Heart right ventricle (tissue), 16 donors: ENCODE measurements at regions not wholly inside any gene's neighbourhood (a gene's known extent, or its start where the extent isn't known, plus 50 kb on each side); places are given as distances from the start of the nearest gene placed in this dataset.

ENCODE experiments used
- ATAC-seq, 8 donors: fragments of 200-7000 bp; cut with Tn5 transposase; one replicate each; pipeline ENCODE4 v1.9.1; 2020; ENCODE audit warnings: mild to moderate bottlenecking in 8 of 8, moderate library complexity in 8 of 8, moderate number of reproducible peaks in 1 of 8
- DNase-seq, 2 donors: peaks; one replicate each; pipeline ENCODE4 v3.0.0-alpha.2; 2020
- H3K27ac ChIP-seq, 10 donors: fragments of 200-600 bp; sonication (generic) in 2 of 10; one replicate each; pipeline versions ENCODE4 v1.5.0 to v1.8.0; 2020 to 2022; ENCODE audit warnings: mild to moderate bottlenecking in 3 of 10
- H3K27me3 ChIP-seq, 7 donors: fragments of 200-600 bp; one replicate each; pipeline ENCODE4 v1.8.0; 2021 to 2022; ENCODE audit warnings: mild to moderate bottlenecking in 2 of 7
- H3K36me3 ChIP-seq, 9 donors: fragments of 200-600 bp; sonication (generic) in 1 of 9; one replicate each; pipeline versions ENCODE4 v1.5.0 to v1.8.0; 2020 to 2022; ENCODE audit warnings: mild to moderate bottlenecking in 2 of 9
- H3K4me1 ChIP-seq, 9 donors: fragments of 200-600 bp; sonication (generic) in 1 of 9; one replicate each; pipeline versions ENCODE4 v1.5.0 to v1.8.0; 2020 to 2022; ENCODE audit warnings: mild to moderate bottlenecking in 4 of 9
- H3K4me3 ChIP-seq, 10 donors: fragments of 200-600 bp; sonication (generic) in 2 of 10; one replicate each; pipeline versions ENCODE4 v1.5.0 to v1.8.0; 2020 to 2022; ENCODE audit warnings: mild to moderate bottlenecking in 7 of 10, moderate library complexity in 2 of 10
- H3K9me3 ChIP-seq, 11 donors: fragments of 200-600 bp in 10 of 11; sonication (generic) in 2 of 11; one replicate each; pipeline versions ENCODE4 v1.5.0 to v1.8.0; 2013 to 2022; ENCODE audit warnings: mild to moderate bottlenecking in 2 of 11, control low read depth in 1 of 11, moderate library complexity in 1 of 11
- CTCF ChIP-seq, 9 donors: fragments of 200-600 bp; sonication (generic) in 2 of 9; IDR thresholded peaks; one replicate each; pipeline versions ENCODE4 v1.5.0 to v1.8.0; 2021 to 2022; ENCODE audit warnings: antibody characterized with exemption in 9 of 9, mild to moderate bottlenecking in 5 of 9, moderate library complexity in 1 of 9
- WGBS, 2 donors: extraction: QIAGEN DNeasy Blood & Tissue Kit; methylation state at CpG; one replicate each; pipeline ENCODE4 v1.1.7; 2013; ENCODE audit warnings: inconsistent platforms in 1 of 2; 5-methylcytosine and 5-hydroxymethylcytosine counted together
- intact Hi-C, 10 donors: fragments of 100-400 bp; cut with DNase I; formaldehyde crosslinking; loops; one replicate each; pipeline versions ENCODE4 v1.11.1 to v1.14.2; 2022
- donor health status: Arrhythmogenic right ventricular cardiomyopathy.
- donor health status: ischemic (EF 13 %, LVEDD 7.1; RV severe dilation, severe dysfunction).
- donor health status: healthy with polysubstance abuse.
- donor health status: DM: no; HTN: yes; CAD: no.
- donor health status: DM: no; HTN: no; CAD: no.
- donor health status: ischemic (EF 25% LVEDD 6.9; RV normal size, moderate dysfunction).
- donor health status: ischemic (EF 25% LVEDD 5.7; RV mildly dilated, moderate dysfunction).
- donor health status: healthy.
- donor health status: DM: yes; HTN: yes; CAD: no.
- donor health status: Ischemic cardiomyopathy.
- donor health status: ischemic (EF 35%, LVEDD 5.7; RV mildly dilated, moderate dysfunction).
- donor health status: nonischemic (EF 11% LVEDD 7.7; RV severe dilation, severe dysfunction).
- donor health status: DM: yes; HTN: yes; CAD: no.
- donor health status: PGD.
- donor health status: ischemic (EF 29% LVEDD 5.4; RV normal size, mild dysfunction).
- donor health status: nonischemic (EF 23%, LVEDD 6.1; RV moderate dilation, normal function).

- intact Hi-C loops, result no loop called here
- 78 to 81% methylated on average over 4 of the region's 4 CpGs for WGBS, 2 donors
- Histone ChIP-seq H3K27ac (no peak overlapping the region), H3K36me3 (no peaks in the 10 kb centered on the region), H3K4me3 (no peak overlapping the region), H3K9me3 (peaks cover 0 to 8% (median 0%) of the 10 kb centered on the region in 11 donors), H3K4me1 (peaks cover 0 to 16% (median 4%) of the 10 kb centered on the region in 9 donors), H3K27me3 (peaks cover 0 to 4% (median 0%) of the 10 kb centered on the region in 7 donors)
- no peak for DNase-seq
- no peak for ATAC-seq
- TF ChIP-seq CTCF (IDR thresholded peaks at IDR 0.05), result no peak
Observed at GRCh38 chr6:43979525-43979924, 147.7 kb downstream of the MRPL14 start.

GRCh38 chr6:43978473-43979346, 148.5 kb downstream of the MRPL14 start:
- Histone ChIP-seq H3K9me3 (peaks cover 0 to 8% (median 0%) of the 10 kb centered on the region in 11 donors), H3K27me3 (peaks cover 0 to 4% (median 0%) of the 10 kb centered on the region in 7 donors), H3K27ac (no peak overlapping the region), H3K4me1 (peaks cover 0 to 18% (median 4%) of the 10 kb centered on the region in 9 donors), H3K4me3 (no peak overlapping the region), H3K36me3 (no peaks in the 10 kb centered on the region)
- no peak for TF ChIP-seq CTCF (IDR thresholded peaks at IDR 0.05)
- DNase-seq, result no peak
- intact Hi-C loops, result no loop called here
- WGBS, 2 donors, result 85 to 90% methylated on average over 13 of the region's 13 CpGs
- ATAC-seq, result peak in 1 of 8 donors; percentile 43

GRCh38 chr6:43977404-43978111, 149.7 kb downstream of the MRPL14 start:
- Histone ChIP-seq H3K9me3 (peaks cover 0 to 8% (median 0%) of the 10 kb centered on the region in 11 donors), H3K27ac (no peak overlapping the region), H3K27me3 (peaks cover 0 to 4% (median 0%) of the 10 kb centered on the region in 7 donors), H3K36me3 (no peaks in the 10 kb centered on the region), H3K4me1 (peaks cover 2 to 20% (median 13%) of the 10 kb centered on the region in 9 donors), H3K4me3 (no peak overlapping the region)
- no peak for ATAC-seq
- DNase-seq, result no peak
- intact Hi-C loops, result no loop called here
- WGBS, 2 donors, result 65 to 71% methylated on average over 10 of the region's 10 CpGs
- peak in 1 of 9 donors; percentile 22 for TF ChIP-seq CTCF (IDR thresholded peaks at IDR 0.05)

- no peaks in the 10 kb centered on the region for H3K36me3 ChIP-seq
- peaks cover 0 to 4% (median 0%) of the 10 kb centered on the region in 7 donors for H3K27me3 ChIP-seq
- intact Hi-C loops, result no loop called here
- H3K4me3 ChIP-seq, result no peak overlapping the region
- H3K9me3 ChIP-seq, result peaks cover 0 to 8% (median 0%) of the 10 kb centered on the region in 11 donors
- ATAC-seq, result no peak
- H3K4me1 ChIP-seq, result peaks cover 2 to 22% (median 17%) of the 10 kb centered on the region in 9 donors
- H3K27ac ChIP-seq, result no peak overlapping the region
- no peak for DNase-seq
- 76 to 85% methylated on average over 5 of the region's 5 CpGs for WGBS, 2 donors
- TF ChIP-seq CTCF (IDR thresholded peaks at IDR 0.05), result no peak
Observed at GRCh38 chr6:43976706-43977403, 150.4 kb downstream of the MRPL14 start.
